GM19043 (cell line): ENCODE measurements at regions not wholly inside any gene's neighbourhood (a gene's known extent, or its start where the extent isn't known, plus 50 kb on each side); places are given as distances from the start of the nearest gene placed in this dataset.
"Not testable (repeated sequence)": the region's sequence is repeated elsewhere in the genome, so short reads cannot be mapped to it uniquely, and the experiment has no call there.

Experiments
- ATAC-seq: cut with Tn5 transposase; IDR thresholded peaks from one replicate; pipeline ENCODE4 v1.9.1; 2021; ENCODE audit warnings: low read depth; ENCODE audit not compliant: unreplicated experiment

GRCh38 chr4:150016621-150017020 is 61.6 kb upstream of the DCLK2 start:
- ATAC-seq, result not testable (repeated sequence)

- no peak for ATAC-seq
These were observed 60.0 kb upstream of the DCLK2 start for GRCh38 chr4:150018257-150018656.

GRCh38 chr4:150021483-150021882 is 56.8 kb upstream of the DCLK2 start:
- ATAC-seq, result no peak

- no peak for ATAC-seq
These were observed 54.8 kb upstream of the DCLK2 start for GRCh38 chr4:150023489-150023888.

GRCh38 chr4:150026987-150027386 is 51.3 kb upstream of the DCLK2 start:
- not testable (repeated sequence) for ATAC-seq
